Smooth muscle cell (in vitro differentiated cells): ENCODE measurements at regions not wholly inside any gene's neighbourhood (a gene's known extent, or its start where the extent isn't known, plus 50 kb on each side); places are given as distances from the start of the nearest gene placed in this dataset.

Experiments
- DNase-seq: peaks from one replicate; lab custom pipeline; 2025; ENCODE audit not compliant: unreplicated experiment; lab: John Stamatoyannopoulos, UW
- H2AFZ ChIP-seq: fragments of 200-600 bp; sonication (generic); 2 replicates; pipeline ENCODE4 v1.6.0; 2016; ENCODE audit warnings: antibody characterized with exemption, low read depth, mild to moderate bottlenecking
- H3F3A ChIP-seq: fragments of 200-600 bp; sonication (generic); 2 replicates; pipeline ENCODE4 v1.6.0; 2017; ENCODE audit warnings: antibody characterized with exemption, low read depth
- H3K27ac ChIP-seq: fragments of 200-600 bp; sonication (generic); 2 replicates; pipeline ENCODE4 v1.5.1; 2016; ENCODE audit warnings: low read depth, mild to moderate bottlenecking
- H3K27me3 ChIP-seq: fragments of 200-600 bp; sonication (generic); 2 replicates; pipeline ENCODE4 v1.6.1; 2016; ENCODE audit warnings: low read depth, mild to moderate bottlenecking
- H3K36me3 ChIP-seq: fragments of 200-600 bp; sonication (generic); 2 replicates; pipeline ENCODE4 v1.5.1; 2016; ENCODE audit warnings: low read depth
- H3K4me1 ChIP-seq: fragments of 200-600 bp; sonication (generic); 2 replicates; pipeline ENCODE4 v1.5.1; 2016; ENCODE audit warnings: low read depth
- H3K4me2 ChIP-seq: fragments of 200-600 bp; sonication (generic); 2 replicates; pipeline ENCODE4 v1.6.0; 2016; ENCODE audit warnings: mild to moderate bottlenecking
- H3K4me3 ChIP-seq: fragments of 200-600 bp; sonication (generic); 2 replicates; pipeline ENCODE4 v1.5.1; 2016; ENCODE audit warnings: mild to moderate bottlenecking
- H3K79me2 ChIP-seq: fragments of 200-600 bp; sonication (generic); 2 replicates; pipeline ENCODE4 v1.6.0; 2016; ENCODE audit warnings: low read depth, mild to moderate bottlenecking
- H3K9ac ChIP-seq: fragments of 200-600 bp; sonication (generic); 2 replicates; pipeline ENCODE4 v1.6.0; 2016; ENCODE audit warnings: low read depth
- H3K9me3 ChIP-seq: fragments of 200-600 bp; sonication (generic); replicated peaks from 2 replicates; pipeline ENCODE4 v1.5.1; 2016; ENCODE audit warnings: low read depth
- H4K20me1 ChIP-seq: fragments of 200-600 bp; sonication (generic); 2 replicates; pipeline ENCODE4 v1.6.0; 2016; ENCODE audit warnings: low read depth
- CTCF ChIP-seq: fragments of 200-600 bp; sonication (generic); IDR thresholded peaks from 2 replicates; pipeline ENCODE4 v1.5.1; 2017; ENCODE audit warnings: borderline replicate concordance, mild to moderate bottlenecking, antibody characterized with exemption; ENCODE audit not compliant: insufficient read depth, poor library complexity, severe bottlenecking
- WGBS: methylation state at CpG from one replicate; pipeline ENCODE4 v1.1.7; 2016; ENCODE audit warnings: low lambda C conversion rate; 5-methylcytosine and 5-hydroxymethylcytosine counted together

GRCh38 chr5:103890313-103890712 is 327.7 kb upstream of the NUDT12 start:
- Histone ChIP-seq H3K9ac (no peak overlapping the region), H3K4me2 (no peak overlapping the region), H3F3A (no peaks in the 10 kb centered on the region), H3K9me3 (no peaks in the 10 kb centered on the region), H3K4me3 (no peak overlapping the region), H3K79me2 (no peaks in the 10 kb centered on the region), H3K4me1 (no peaks in the 10 kb centered on the region), H3K27ac (no peak overlapping the region), H3K36me3 (no peaks in the 10 kb centered on the region), H4K20me1 (no peaks in the 10 kb centered on the region), H3K27me3 (no peaks in the 10 kb centered on the region), H2AFZ (no peak overlapping the region)
- no peak for TF ChIP-seq CTCF
- DNase-seq: no peak
- WGBS: 94% methylated on average over 1 of the region's 1 CpG

GRCh38 chr5:103889500-103890209 is 327.1 kb upstream of the NUDT12 start:
- no peak overlapping the region for H3K4me3 ChIP-seq
- H4K20me1 ChIP-seq: no peaks in the 10 kb centered on the region
- no peaks in the 10 kb centered on the region for H3K27me3 ChIP-seq
- no peak overlapping the region for H3K9ac ChIP-seq
- no peak for DNase-seq
- no peaks in the 10 kb centered on the region for H3K79me2 ChIP-seq
- no peaks in the 10 kb centered on the region for H3F3A ChIP-seq
- no peaks in the 10 kb centered on the region for H3K9me3 ChIP-seq
- WGBS: 93% methylated on average over 2 of the region's 2 CpGs
- H3K4me2 ChIP-seq: no peak overlapping the region
- H3K27ac ChIP-seq: no peak overlapping the region
- TF ChIP-seq CTCF: no peak
- peak overlapping the region; percentile 27 for H2AFZ ChIP-seq
- no peaks in the 10 kb centered on the region for H3K36me3 ChIP-seq
- no peaks in the 10 kb centered on the region for H3K4me1 ChIP-seq

- no peak for TF ChIP-seq CTCF
- Histone ChIP-seq H3K36me3 (no peaks in the 10 kb centered on the region), H3K27me3 (no peaks in the 10 kb centered on the region), H3K9me3 (no peaks in the 10 kb centered on the region), H3K27ac (no peak overlapping the region), H3K9ac (no peak overlapping the region), H3K4me1 (no peaks in the 10 kb centered on the region), H4K20me1 (no peaks in the 10 kb centered on the region), H3K4me3 (no peak overlapping the region), H2AFZ (no peak overlapping the region), H3K4me2 (no peak overlapping the region), H3F3A (no peaks in the 10 kb centered on the region), H3K79me2 (no peaks in the 10 kb centered on the region)
- WGBS: 90% methylated on average over 3 of the region's 3 CpGs
- DNase-seq: no peak
Measured at GRCh38 chr5:103886826-103887225, 324.2 kb upstream of the NUDT12 start.

- Histone ChIP-seq H3K79me2 (no peaks in the 10 kb centered on the region), H4K20me1 (no peaks in the 10 kb centered on the region), H3K36me3 (no peaks in the 10 kb centered on the region), H3F3A (no peaks in the 10 kb centered on the region), H3K27ac (no peak overlapping the region), H3K4me3 (no peak overlapping the region), H3K9me3 (no peaks in the 10 kb centered on the region), H2AFZ (peak overlapping the region; percentile 74), H3K9ac (no peak overlapping the region), H3K27me3 (no peaks in the 10 kb centered on the region), H3K4me2 (no peak overlapping the region), H3K4me1 (no peaks in the 10 kb centered on the region)
- DNase-seq: no peak
- no peak for TF ChIP-seq CTCF
- 82% methylated on average over 1 of the region's 1 CpG for WGBS
Measured at GRCh38 chr5:103883143-103883542, 320.6 kb upstream of the NUDT12 start.
